GM18511 (cell line): ENCODE measurements at regions not wholly inside any gene's neighbourhood (a gene's known extent, or its start where the extent isn't known, plus 50 kb on each side); places are given as distances from the start of the nearest gene placed in this dataset.
"Not testable (repeated sequence)": the region's sequence is repeated elsewhere in the genome, so short reads cannot be mapped to it uniquely, and the experiment has no call there.

Experiments used
- ATAC-seq: cut with Tn5 transposase; IDR thresholded peaks from one replicate; pipeline ENCODE4 v1.9.1; 2021; ENCODE audit warnings: mild to moderate bottlenecking, moderate library complexity; ENCODE audit not compliant: unreplicated experiment

- no peak for ATAC-seq
Observed at GRCh38 chr21:22138297-22139016, 1140.2 kb downstream of the NCAM2 start.

- ATAC-seq, result no peak
Observed at GRCh38 chr21:22145545-22145944, 1147.3 kb downstream of the NCAM2 start.

- ATAC-seq, result no peak
Observed at GRCh38 chr21:22154579-22155274, 1156.5 kb downstream of the NCAM2 start.

GRCh38 chr21:22164912-22165311, 1166.7 kb downstream of the NCAM2 start:
- no peak for ATAC-seq

- ATAC-seq, result no peak
Observed at GRCh38 chr21:22174746-22175145, 1176.5 kb downstream of the NCAM2 start.

- no peak for ATAC-seq
Observed at GRCh38 chr21:22189278-22189677, 1191.1 kb downstream of the NCAM2 start.

- ATAC-seq, result no peak
Observed at GRCh38 chr21:22191581-22191980, 1193.4 kb downstream of the NCAM2 start.

- ATAC-seq, result no peak
Observed at GRCh38 chr21:22192766-22193165, 1194.6 kb downstream of the NCAM2 start.

- ATAC-seq, result not testable (repeated sequence)
Observed at GRCh38 chr21:22194986-22195385, 1196.8 kb downstream of the NCAM2 start.

- no peak for ATAC-seq
Observed at GRCh38 chr21:22200378-22201092, 1202.3 kb downstream of the NCAM2 start.

GRCh38 chr21:22201126-22201525, 1202.9 kb downstream of the NCAM2 start:
- no peak for ATAC-seq

- ATAC-seq, result no peak
Observed at GRCh38 chr21:22201669-22202068, 1203.5 kb downstream of the NCAM2 start.

- no peak for ATAC-seq
Observed at GRCh38 chr21:22209304-22209700, 1211.1 kb downstream of the NCAM2 start.

- ATAC-seq, result no peak
Observed at GRCh38 chr21:22211943-22212342, 1213.7 kb downstream of the NCAM2 start.

GRCh38 chr21:22223385-22223784, 1225.2 kb downstream of the NCAM2 start:
- ATAC-seq, result no peak

GRCh38 chr21:22224261-22224660, 1226.1 kb downstream of the NCAM2 start:
- ATAC-seq, result no peak

- no peak for ATAC-seq
Observed at GRCh38 chr21:22225299-22225698, 1227.1 kb downstream of the NCAM2 start.

GRCh38 chr21:22231013-22231412, 1232.8 kb downstream of the NCAM2 start:
- no peak for ATAC-seq

GRCh38 chr21:22235866-22236590, 1237.8 kb downstream of the NCAM2 start:
- ATAC-seq, result no peak

GRCh38 chr21:22244516-22244915, 1246.3 kb downstream of the NCAM2 start:
- ATAC-seq, result no peak

GRCh38 chr21:22250355-22250754, 1252.1 kb downstream of the NCAM2 start:
- no peak for ATAC-seq
